ENCODE measurements at regions not wholly inside any gene's neighbourhood (a gene's known extent, or its start where the extent isn't known, plus 50 kb on each side); places are given as distances from the start of the nearest gene placed in this dataset.

DNA sequence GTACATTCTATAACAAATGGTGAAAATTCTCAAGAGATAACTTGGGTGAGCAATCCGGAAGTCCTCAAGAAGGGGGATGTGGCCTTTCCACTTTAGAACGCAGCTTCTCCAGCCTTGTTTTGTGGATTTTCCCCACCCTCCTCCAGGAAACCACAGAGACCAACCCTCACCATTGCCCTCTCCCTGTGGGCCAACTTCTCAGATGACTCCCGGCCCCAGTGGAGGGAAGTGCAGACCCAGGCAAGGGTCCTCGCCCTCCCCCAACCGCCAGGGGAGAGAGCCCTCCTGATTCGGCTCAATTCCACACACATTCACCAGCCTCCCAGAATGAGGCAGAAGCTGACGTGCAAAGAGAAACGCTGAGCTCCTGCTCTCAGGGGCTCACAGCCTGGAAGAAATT lies 277.2 kb downstream of the EIPR1 start:
- no peak for DNase-seq (ENCODE audit: low read depth in 2 of 2, low spot score in 1 of 2)

DNA sequence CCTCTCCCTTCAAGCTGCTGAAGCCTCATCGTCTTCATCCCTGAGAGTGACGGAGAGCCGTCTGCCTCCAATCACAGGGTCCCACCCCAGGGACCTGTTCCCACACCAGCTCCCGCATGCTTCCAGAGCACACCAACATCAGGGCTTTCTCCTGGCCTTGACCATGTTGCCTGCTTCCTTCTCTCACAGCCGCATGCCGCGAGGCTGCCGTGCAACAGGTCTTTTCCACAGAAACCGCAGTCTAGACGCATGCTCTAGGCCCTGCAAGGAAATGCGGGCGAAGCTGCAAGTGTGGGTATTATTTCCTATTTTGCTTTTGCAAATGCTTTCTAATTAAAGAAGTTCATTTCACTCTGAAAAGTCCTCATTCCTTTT lies 277.8 kb downstream of the EIPR1 start:
- DNase-seq (ENCODE audit: low read depth in 2 of 2, low spot score in 1 of 2): no peak

DNA sequence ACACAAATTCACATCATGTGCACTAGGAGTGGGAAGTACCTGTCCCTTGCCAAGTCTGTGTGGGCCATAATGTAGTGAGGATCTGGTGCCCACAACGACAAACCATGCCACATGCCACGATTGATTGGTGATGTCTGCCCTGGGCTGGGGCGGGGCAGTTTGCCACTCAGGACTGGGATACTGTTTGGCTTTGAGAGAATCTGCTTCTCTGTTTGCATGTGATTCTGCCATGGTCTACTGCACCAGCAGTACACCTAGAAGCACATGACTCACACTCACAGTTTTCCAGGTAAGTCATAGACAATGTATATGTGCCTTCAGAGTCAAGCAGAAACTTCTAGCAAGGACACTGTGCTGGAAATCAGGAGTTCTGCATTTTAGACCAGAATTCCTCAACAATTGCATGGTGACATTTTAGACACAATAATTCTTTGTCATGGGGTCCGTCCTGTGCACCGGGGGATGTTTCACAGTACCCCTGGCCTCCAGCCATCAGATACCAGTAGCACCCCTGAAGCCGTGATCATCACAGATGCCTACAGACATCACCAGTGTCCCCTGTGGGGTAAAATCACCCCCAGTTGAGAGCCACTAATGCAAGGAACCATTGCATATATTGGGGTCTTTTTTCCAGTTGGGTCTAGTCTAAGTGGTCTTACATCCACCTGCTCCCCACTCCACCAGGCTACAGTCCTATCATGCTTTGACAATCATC lies 278.3 kb downstream of the EIPR1 start:
- DNase-seq (ENCODE audit: low read depth in 2 of 2, low spot score in 1 of 2): no peak

DNA sequence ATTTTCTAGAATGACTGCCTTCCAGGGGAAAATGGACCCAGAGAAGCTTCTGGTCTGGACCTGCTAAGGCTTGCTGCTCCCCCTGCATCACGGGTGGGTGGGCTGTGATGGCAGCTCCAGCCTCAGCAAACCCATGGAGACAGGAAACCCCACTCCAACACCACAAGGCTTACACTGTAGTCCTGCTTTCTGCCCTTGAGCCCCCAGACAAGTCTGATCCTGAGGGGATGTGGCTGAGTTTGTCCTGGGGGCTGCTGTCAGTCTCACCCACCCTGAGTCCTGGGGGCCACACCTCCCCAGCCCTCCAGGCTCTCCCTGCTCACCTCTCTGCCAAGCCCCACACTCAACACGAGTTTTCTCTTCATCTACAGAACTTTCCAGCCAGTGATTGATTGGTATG lies 279.4 kb downstream of the EIPR1 start:
- no peak for DNase-seq (ENCODE audit: low read depth in 2 of 2, low spot score in 1 of 2)

DNA sequence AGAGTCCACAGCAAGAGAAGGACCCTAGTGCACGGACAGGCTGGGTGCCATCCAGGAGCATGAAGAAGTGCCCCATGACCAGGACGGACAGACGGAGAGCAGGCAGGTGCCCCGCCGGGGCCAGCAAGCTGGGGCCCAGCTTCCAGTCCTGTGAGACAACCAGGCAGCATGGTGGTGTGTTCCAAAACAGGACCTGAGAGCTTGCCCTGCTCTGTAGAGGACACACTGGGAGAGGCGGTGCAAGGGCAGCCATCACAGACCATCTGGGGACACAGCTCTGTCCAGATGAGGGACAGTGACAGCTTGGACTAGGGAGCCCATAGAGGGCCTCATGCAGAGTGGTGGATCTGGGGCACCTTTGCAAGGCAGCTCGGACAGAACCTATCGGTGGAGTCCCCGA lies 279.8 kb downstream of the EIPR1 start:
- no peak for DNase-seq (ENCODE audit: low read depth in 2 of 2, low spot score in 1 of 2)

DNA sequence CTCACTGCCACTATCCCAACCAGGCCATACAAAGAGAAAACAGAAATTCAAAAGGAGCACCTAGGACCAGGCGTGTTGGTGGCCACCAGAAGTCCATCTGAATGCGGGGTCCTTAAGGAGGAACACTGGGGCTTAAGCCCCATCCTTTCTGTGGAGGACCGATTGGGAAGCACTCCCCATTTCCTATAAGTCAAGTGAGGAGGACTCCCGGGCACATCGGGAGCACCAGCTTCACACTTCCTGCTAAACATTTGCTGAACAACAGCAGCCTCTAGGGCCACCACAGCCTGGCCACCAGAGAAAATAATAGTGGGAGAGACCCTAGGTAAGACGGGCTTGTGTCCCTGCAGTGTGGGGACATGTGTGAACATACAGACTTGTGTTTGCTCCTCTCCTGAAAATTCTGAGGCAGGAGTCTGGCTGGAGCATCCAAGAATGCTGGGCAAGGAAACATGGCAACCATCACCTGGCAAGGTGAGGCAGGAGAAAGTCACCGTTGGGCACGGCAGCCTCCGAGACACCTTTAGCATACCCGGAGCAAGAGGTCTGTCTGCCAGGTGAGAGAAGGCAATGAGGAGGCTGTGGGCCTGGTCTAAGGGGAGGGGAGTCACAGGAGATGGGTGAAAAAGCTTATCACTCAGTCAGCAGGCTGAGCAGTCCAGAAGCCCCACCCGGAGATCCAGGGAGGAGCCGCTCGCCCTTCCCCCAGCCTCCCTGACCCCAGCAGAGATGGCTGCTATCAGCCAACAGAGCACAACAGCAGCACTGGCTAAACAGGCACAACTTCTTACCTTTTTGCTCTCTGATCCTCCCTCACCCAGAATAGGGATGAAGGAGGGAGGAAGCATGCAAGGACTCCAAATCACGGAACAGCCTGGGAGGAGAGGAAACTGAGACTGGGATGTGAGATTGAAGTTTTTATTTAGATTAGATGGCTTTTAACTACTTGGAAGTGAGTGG lies 282.3 kb downstream of the EIPR1 start:
- DNase-seq (ENCODE audit: low read depth in 2 of 2, low spot score in 1 of 2): no peak

DNA sequence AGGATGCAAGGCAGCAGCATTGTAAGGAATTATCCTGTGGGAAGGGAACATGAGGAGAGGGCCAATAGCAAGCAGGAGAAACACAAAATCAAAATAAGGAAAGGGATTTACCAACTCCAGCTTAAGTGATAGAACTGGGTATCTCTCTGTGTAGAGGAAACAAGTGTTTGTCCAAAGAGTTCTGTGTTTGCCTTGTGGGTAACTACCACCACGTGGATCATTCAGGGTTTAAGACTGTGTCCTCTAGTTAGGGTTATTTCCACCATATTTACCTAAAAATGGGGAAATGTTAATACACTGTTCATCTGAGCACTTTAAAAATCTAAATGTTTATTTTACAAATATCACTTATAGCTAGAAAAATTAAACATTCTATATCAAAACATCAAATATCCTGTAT lies 283.3 kb downstream of the EIPR1 start:
- DNase-seq (ENCODE audit: low read depth in 2 of 2, low spot score in 1 of 2): no peak

DNA sequence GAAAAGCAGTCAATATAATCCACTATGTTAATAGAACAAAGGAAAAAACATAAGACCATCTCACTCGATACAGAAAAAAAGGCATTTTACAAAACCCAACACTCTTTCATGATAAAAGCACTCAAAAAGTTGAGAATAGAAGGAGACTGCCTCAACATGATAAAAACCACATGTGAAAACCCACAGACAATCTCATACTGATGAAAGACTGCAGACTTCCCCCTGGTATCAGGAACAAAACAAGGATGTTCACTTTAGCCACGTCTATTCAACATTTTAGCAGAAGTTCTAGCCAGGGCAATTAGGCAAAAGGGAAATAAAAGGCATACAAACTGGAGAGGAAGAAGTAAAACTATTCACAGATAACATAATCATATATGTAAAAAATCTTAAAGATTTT lies 285.9 kb downstream of the EIPR1 start:
- no peak for DNase-seq (ENCODE audit: low read depth in 2 of 2, low spot score in 1 of 2)

DNA sequence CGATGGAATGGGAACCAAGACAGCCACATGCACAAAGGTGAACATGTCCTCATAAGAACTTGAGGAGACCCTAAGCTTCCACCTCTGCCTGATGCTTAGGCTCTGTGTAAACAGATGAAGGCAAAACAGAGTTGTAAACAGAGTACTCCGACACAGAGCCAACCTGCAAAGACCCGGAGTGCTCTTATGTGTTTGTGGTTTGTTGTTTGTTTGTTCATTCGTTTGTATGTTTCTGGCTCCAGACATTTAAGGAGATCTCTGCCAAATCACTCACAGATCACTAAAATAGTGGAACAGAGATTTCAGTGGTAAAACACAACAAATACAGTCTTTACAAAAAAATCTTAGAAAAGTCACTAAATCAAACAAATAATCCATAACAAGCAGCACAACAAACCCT lies 294.9 kb downstream of the EIPR1 start:
- no peak for DNase-seq (ENCODE audit: low read depth in 2 of 2, low spot score in 1 of 2)

DNA sequence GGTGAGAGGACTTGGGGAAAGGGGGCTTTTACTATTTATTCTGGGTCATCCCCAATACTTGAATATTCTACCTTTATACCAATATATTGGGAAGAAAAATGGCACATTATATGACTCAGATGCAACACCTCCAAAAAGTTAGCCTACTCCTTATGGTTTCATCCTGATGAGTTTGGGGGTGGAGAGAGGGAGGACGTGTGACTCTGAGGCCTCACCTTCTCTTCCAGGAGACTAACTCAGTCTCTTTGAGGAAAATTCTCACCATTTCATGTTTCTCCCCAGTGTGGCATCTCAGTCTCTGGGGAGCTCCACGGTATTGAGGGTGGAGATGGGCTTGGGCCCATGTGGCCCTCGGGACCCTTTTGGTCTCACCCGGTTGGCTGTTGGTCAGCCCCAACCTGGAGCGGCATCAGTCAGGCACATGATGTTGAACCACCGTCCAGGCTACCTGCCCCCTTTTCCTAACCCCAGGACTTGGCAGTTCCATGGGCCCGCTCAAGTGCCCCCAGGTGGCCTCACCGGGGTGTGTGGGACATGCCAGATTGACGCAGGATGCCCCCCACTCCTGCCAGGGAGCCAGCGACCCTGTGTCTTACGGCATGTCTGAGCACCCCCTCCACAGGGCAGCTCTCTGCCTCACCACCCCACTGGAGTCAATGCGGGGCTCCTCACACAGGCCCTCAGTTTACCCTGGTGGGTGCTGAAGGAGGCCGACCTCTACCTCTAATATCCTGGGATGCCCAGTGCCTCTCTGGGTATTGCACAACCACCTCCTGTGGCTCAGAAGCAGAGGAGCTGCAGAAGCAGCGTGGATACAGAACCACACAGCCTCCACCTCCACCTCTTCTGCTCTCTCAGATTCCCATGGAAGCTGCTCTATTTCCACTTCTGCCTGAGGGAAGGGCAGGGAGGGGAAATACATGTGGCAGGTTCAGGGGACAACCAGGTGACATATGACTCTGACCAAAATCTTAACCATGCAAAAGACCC lies 297.4 kb downstream of the EIPR1 start:
- DNase-seq (ENCODE audit: low read depth in 2 of 2, low spot score in 1 of 2): no peak

DNA sequence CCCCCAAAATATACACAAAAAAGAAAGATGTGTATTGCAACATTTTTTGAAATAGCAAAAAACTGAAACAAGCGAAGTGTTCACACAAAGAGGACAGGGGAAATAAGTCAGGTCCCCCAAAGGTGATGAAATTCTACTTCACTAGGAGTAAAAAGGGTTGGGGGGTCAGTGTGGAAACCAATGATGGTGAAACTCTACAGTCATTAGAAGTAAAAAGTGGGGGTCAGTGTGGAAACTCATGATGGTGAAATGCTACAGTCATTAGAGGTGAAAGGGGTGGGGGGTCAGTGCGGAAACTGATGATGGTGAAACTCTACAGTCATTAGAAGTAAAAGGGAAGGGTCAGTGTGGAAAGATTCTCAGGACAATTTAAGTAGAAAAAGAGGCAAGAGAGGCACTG lies 298.2 kb downstream of the EIPR1 start:
- no peak for DNase-seq (ENCODE audit: low read depth in 2 of 2, low spot score in 1 of 2)

DNA sequence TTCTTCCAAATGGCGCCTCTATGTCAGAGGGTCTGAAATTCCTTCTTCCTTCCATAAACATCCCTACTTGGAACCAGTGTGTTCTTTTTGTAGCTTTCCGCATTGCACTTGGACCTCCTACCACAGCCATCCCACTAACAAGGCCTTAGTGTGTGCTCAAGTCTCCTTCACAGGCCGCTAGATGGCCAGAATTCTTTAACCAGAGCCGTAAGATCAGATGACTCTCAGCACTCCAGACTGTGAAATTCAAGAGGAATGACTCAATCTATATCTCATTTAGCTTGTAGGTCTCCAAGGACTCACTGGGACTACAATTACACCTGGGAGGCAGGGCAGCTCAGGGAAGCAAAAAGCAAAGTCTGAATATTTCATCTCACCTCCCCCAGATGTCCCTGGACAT lies 298.9 kb downstream of the EIPR1 start:
- no peak for DNase-seq (ENCODE audit: low read depth in 2 of 2, low spot score in 1 of 2)

DNA sequence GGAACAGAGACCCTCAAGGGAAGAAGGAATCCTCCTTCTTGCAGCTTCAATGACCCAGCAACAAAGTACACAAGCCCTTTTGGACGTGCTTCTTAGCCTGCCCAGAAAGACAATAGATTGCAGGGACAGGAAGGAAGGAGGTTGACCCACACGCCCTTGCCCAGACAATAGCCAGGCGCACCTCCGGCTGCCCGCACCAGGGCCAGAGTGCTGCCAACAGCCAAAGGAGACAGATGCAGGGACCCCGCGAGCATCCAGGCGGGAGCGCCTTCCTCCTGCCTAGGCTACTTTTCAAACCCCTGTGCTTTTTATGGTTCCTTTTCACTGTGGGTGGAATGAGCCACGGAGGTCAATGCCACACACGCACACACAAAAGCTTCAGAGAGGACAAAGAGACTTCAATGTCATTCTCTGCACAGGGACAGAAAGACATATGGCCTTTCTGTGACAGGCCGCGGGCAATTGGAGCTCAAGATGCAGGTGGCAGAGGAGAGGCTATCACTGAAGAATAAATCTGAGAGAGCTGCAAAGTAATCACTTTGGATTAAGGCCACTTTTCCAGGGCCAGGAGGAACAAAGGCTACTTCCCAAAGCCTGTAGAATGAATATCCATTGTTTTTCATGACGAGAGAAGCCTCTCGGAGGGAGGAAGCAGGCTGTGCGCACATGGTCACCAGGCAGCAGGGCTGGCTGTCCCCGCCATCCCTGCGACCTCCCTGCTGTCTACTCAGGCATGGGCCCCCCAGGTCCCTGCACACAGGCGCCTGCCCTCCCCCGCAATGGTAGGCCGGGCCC lies 300.6 kb downstream of the EIPR1 start:
- DNase-seq (ENCODE audit: low read depth in 2 of 2, low spot score in 1 of 2): no peak

DNA sequence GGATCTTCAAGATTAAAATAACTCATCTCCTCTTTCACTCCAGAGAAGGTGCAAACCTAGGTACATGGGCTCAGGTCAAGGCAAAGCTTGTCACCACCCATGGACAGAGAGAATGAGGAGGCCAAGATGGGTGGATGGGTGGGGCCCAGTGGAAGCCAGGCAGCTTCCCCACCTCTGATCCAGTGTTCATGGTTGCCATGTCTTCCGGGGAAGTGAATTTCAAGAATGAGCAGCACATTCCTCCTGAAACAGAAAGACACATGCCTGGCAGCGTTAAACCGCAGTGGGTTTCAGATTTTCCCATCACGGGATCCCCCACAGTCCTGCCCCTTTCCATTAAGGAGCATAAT lies 301.7 kb downstream of the EIPR1 start:
- no peak for DNase-seq (ENCODE audit: low read depth in 2 of 2, low spot score in 1 of 2)

DNA sequence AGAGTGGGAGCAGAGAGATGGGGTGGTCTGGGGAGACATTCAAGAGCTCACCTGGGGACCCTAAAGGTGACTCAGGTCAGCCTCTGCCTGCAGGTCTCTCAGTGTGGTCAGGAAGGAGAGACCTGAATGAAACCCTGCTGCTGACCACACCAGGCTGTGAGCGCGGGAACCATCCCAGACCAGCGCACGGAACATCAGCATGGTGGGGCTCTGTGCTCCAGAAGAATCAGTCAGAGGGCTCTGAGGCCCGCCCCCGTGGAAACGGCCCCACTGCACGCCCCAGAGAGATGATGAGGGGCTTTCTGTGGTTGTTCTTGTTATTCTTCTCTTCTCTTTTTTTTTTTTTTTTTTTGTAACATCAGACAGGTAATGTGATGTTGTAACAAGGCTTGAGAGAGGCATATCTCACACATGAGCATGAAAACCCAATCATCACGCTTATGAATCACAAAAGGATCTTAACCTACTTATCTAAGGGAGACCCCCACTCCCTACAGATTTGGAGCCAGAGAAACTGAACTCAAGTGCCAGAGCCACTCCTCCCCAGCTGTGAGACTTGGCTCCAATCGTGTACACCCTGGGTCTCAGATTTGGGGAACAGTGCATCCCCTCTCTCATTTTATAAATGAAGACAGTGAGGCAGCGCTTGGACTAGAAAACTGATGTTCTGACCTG lies 302.2 kb downstream of the EIPR1 start:
- DNase-seq (ENCODE audit: low read depth in 2 of 2, low spot score in 1 of 2): no peak

DNA sequence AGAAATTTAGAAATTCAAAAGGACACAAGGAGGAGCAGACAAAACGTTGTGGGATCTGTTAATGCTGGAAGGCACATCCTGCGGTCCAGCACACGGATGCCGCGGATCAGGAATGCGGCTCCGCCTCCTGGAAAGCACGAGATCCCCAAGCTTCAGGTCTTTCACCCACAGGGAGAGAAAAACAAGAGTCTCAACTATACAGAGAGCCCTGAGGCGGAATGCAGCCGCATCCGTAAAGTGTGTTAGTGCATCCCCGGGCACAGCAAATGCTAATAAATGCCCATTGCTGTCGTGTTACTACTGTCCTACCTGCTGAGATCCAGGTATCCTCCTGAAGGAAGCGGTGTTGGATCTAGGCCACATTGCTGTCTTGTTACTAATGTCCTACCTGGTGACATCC lies 303.9 kb downstream of the EIPR1 start:
- DNase-seq (ENCODE audit: low read depth in 2 of 2, low spot score in 1 of 2): no peak

DNA sequence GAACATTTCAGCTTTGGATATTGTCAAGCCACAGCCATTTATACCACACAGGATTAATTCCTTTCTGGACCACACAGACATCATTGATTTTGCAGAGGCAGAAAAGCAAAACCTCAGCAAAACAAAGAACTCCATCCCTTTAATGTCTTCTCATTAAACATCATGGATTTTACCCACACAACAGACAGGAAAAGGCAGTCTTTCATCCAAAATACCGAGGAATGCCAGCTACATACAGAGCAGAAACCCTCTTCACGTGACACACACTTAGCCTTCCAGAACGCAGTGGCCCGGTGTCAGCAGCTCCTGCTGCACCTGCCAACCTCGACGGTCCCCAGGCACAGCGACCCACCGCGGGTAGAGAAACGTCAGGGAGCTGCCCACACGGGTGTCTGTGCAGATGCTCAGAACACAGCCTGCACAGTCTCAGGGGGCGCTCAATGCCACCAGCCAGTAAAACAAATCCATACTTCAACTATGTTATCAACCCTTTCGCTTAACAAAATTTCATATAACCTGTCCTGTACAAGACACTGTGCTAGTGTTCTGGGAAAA lies 304.5 kb downstream of the EIPR1 start:
- DNase-seq (ENCODE audit: low read depth in 2 of 2, low spot score in 1 of 2): no peak

DNA sequence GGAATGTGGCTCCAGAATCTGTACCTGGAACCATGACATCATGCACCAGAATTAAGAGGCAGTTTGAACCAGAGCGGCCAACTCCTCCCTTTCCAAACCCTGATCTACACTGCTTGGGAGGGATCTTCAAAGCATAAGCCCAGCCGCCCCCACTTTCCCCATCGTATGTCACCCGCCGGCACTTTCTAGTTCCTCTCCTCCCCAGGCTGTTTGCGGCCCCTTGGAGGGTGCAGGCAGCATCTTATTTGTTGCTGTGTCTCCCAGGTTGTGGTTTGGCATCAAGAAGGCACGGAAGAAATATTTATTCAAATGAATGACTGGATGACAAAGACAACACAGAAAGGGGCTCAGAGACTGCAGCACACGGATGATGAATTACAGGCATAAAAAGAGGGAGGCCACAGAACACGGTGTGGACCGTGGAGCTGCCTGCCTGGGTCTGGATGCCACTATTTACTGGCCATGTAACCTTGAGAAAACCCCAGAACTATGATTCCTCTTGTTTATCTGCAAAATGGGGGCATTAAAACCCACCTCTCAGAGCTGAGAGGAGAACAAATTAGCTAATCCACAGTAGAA lies 305.8 kb downstream of the EIPR1 start:
- no peak for DNase-seq (ENCODE audit: low read depth in 2 of 2, low spot score in 1 of 2)

DNA sequence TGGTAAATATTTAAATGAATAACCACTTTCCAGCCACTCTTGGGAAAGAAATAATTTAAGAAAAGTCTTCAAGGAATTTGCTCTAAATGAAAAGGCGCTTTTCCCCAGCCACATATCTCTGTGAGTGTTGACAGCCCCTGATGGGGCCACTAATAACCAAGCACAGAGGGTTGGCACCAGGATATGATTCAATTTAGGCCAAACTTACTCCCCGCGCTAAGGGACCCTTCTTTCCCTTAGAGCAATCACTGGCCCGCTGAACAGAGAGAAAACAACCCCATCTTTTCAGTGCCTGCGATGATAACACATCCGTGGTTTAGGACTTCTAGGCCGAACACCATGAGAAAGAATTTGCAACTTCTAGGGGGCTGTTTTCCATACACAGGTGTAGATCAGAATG lies 310.8 kb downstream of the EIPR1 start:
- DNase-seq (ENCODE audit: low read depth in 2 of 2, low spot score in 1 of 2): no peak

Data from stimulated activated CD8-positive, alpha-beta memory T cell treated with anti-CD3 and anti-CD28 coated beads, Interleukin-4, amount 100 ng/mL, for 4 hours (primary cell).